Caco-2 (cell line): ENCODE measurements at regions not wholly inside any gene's neighbourhood (a gene's known extent, or its start where the extent isn't known, plus 50 kb on each side); places are given as distances from the start of the nearest gene placed in this dataset.

Source experiments
- BruUV-seq: library from RNA; stranded (reverse); fragments of 400-500 nt; replicated peaks from 2 replicates; lab custom pipeline; 2021; lab: Mats Ljungman, UMichigan
- CTCF ChIA-PET: fragments of 300-600 bp; sonication (Branson Sonifier 250); formaldehyde crosslinking; loops from one replicate; lab custom pipeline; 2022; ENCODE audit warnings: antibody characterized with exemption; lab: Charles Lee
- POLR2A ChIA-PET: fragments of 300-600 bp; sonication (Branson Sonifier 250); formaldehyde crosslinking; loops from one replicate; lab custom pipeline; 2022; ENCODE audit warnings: antibody characterized with exemption; lab: Charles Lee
- DNase-seq, 2 experiments: peaks; one replicate each; pipeline versions ENCODE4 v3.0.0 to v3.0.0-alpha.2; 2020 to 2022
- H3K27me3 ChIP-seq: replicated peaks from 2 replicates; pipeline ENCODE4 v1.6.0; 2011; ENCODE audit warnings: low read length; ENCODE audit not compliant: control insufficient read depth, insufficient read depth
- H3K36me3 ChIP-seq: 2 replicates; pipeline ENCODE4 v1.5.1; 2011; ENCODE audit warnings: low read length; ENCODE audit not compliant: control insufficient read depth, insufficient read depth
- H3K4me1 ChIP-seq: fragments of 250-450 bp; sonication (Bioruptor Pico); 2 replicates; pipeline ENCODE4 v1.5.1; 2020; ENCODE audit warnings: mild to moderate bottlenecking
- H3K4me3 ChIP-seq: 2 replicates; pipeline ENCODE4 v1.5.1; 2011; ENCODE audit warnings: low read depth, mild to moderate bottlenecking, control low read depth, low read length
- H3K9me3 ChIP-seq: fragments of 250-450 bp; sonication (Bioruptor Pico); 2 replicates; pipeline ENCODE4 v1.5.1; 2020; ENCODE audit warnings: mild to moderate bottlenecking, moderate library complexity
- H3K27ac Mint-ChIP-seq: one replicate; pipeline ENCODE4 v1.8.0; 2022; ENCODE audit warnings: mixed read lengths; ENCODE audit not compliant: unreplicated experiment
- H3K27me3 Mint-ChIP-seq: one replicate; pipeline ENCODE4 v1.8.0; 2022; ENCODE audit warnings: mixed read lengths; ENCODE audit not compliant: insufficient read depth, unreplicated experiment
- H3K36me3 Mint-ChIP-seq: one replicate; pipeline ENCODE4 v1.8.0; 2022; ENCODE audit warnings: mild to moderate bottlenecking, mixed read lengths; ENCODE audit not compliant: insufficient read depth, unreplicated experiment
- H3K4me1 Mint-ChIP-seq: one replicate; pipeline ENCODE4 v1.8.0; 2022; ENCODE audit warnings: low read depth, mixed read lengths; ENCODE audit not compliant: unreplicated experiment
- H3K4me3 Mint-ChIP-seq: one replicate; pipeline ENCODE4 v1.8.0; 2022; ENCODE audit warnings: mild to moderate bottlenecking, moderate library complexity, mixed read lengths; ENCODE audit not compliant: unreplicated experiment
- H3K9me3 Mint-ChIP-seq: one replicate; pipeline ENCODE4 v1.8.0; 2022; ENCODE audit warnings: mixed read lengths; ENCODE audit not compliant: unreplicated experiment
- intact Hi-C: fragments of 100-400 bp; cut with micrococcal nuclease; formaldehyde crosslinking; loops from one replicate; pipeline ENCODE4 v1.10.0; 2022; ENCODE audit not compliant: unreplicated experiment
- TF ChIP-seq, protein P1 (sequence below), 2 experiments: fragments of 200-600 bp in 1 of 2; IDR thresholded peaks; 1 replicate in 1 of 2; 2 replicates in 1 of 2; pipeline versions ENCODE4 v1.5.1 to v1.8.0; 2011 to 2022; ENCODE audit warnings: antibody characterized with exemption in 1 of 2, control low read depth in 1 of 2, inconsistent platforms in 1 of 2, low read depth in 1 of 2, low read length in 1 of 2, mild to moderate bottlenecking in 1 of 2, moderate library complexity in 1 of 2; ENCODE audit not compliant: insufficient read depth in 1 of 2, severe bottlenecking in 1 of 2, unreplicated experiment in 1 of 2

DNA sequence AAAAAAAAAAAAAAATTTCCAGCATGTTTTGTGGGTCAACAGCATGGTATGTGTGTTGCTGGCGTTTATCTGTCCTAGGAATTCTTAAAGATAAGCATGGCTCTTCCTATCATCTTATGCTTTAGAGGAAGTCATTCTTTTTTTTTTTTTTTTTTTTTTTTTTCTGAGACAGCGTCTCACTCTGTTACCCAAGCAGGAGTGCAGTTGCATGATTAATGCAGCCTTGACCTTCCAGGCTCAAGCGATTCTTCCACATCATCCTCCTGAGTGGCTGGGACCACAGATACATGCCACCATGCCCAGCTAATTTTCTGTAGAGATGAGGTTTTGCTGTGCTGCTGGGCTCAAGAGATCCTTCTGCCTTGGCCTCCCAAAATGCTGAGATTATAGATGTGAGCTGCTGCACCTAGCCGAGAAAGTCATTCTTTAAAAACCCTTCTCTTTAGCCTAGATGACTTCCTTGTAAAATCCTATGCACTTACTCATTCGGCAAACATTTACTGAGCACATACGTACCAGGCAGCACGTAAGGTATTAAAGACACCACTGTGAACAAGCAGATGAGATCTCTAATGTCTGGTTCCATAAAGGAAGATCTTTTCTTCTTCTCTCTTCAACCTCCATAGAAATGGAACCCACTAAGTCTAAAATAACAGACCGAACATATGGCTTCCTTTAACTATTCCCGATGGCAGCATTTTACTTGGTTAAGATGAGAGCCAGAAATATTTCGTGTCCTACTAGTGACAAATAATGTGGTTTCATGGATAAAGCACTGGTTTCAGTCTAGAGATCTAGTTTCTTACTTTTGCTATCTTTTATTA is 122.4 kb downstream of the RIN2 start:
- Histone ChIP-seq H3K9me3 (no peaks in the 10 kb centered on the region), H3K36me3 (no peaks in the 10 kb centered on the region), H3K27me3 (no peaks in the 10 kb centered on the region), H3K4me1 (peaks cover 72% of the 10 kb centered on the region), H3K4me3 (no peak overlapping the region)
- POLR2A ChIA-PET = no interaction called here
- Mint-ChIP-seq H3K36me3 (no peaks in the 10 kb centered on the region), H3K9me3 (peaks cover 10% of the 10 kb centered on the region), H3K27ac (peak overlapping the region; percentile 96), H3K4me1 (peaks cover 64% of the 10 kb centered on the region), H3K27me3 (no peaks in the 10 kb centered on the region), H3K4me3 (peak overlapping the region; percentile 62)
- CTCF ChIA-PET = no interaction called here
- peak; percentile 62 to 69 for DNase-seq
- TF ChIP-seq, protein P1, sequence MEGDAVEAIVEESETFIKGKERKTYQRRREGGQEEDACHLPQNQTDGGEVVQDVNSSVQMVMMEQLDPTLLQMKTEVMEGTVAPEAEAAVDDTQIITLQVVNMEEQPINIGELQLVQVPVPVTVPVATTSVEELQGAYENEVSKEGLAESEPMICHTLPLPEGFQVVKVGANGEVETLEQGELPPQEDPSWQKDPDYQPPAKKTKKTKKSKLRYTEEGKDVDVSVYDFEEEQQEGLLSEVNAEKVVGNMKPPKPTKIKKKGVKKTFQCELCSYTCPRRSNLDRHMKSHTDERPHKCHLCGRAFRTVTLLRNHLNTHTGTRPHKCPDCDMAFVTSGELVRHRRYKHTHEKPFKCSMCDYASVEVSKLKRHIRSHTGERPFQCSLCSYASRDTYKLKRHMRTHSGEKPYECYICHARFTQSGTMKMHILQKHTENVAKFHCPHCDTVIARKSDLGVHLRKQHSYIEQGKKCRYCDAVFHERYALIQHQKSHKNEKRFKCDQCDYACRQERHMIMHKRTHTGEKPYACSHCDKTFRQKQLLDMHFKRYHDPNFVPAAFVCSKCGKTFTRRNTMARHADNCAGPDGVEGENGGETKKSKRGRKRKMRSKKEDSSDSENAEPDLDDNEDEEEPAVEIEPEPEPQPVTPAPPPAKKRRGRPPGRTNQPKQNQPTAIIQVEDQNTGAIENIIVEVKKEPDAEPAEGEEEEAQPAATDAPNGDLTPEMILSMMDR (IDR thresholded peaks at IDR 0.05; ENCODE audit: insufficient read depth in 1 of 2, low read depth in 1 of 2, low read length in 1 of 2, severe bottlenecking in 1 of 2, unreplicated experiment in 1 of 2) = no peak
- no TSS peak for BruUV-seq
- intact Hi-C loops = loop anchor here (2.0 to 5.0 kb wide), 3 partner anchors 37 to 96 kb away; no protein-coding TSS in a partner anchor

GRCh38 chr20:19881080-19881840 is 123.2 kb downstream of the RIN2 start:
- POLR2A ChIA-PET = no interaction called here
- DNase-seq = no peak
- Mint-ChIP-seq H3K4me3 (peak overlapping the region; percentile 62), H3K27ac (peak overlapping the region; percentile 96), H3K27me3 (no peaks in the 10 kb centered on the region), H3K4me1 (peaks cover 57% of the 10 kb centered on the region), H3K36me3 (no peaks in the 10 kb centered on the region), H3K9me3 (peaks cover 10% of the 10 kb centered on the region)
- Histone ChIP-seq H3K4me3 (no peak overlapping the region), H3K4me1 (peaks cover 79% of the 10 kb centered on the region), H3K36me3 (no peaks in the 10 kb centered on the region), H3K27me3 (no peaks in the 10 kb centered on the region), H3K9me3 (no peaks in the 10 kb centered on the region)
- TSS peak; percentile 99 for BruUV-seq
- intact Hi-C loops = loop anchor here (2.0 to 5.0 kb wide), 3 partner anchors 36 to 96 kb away; no protein-coding TSS in a partner anchor
- TF ChIP-seq, protein P1 (IDR thresholded peaks at IDR 0.05; ENCODE audit: insufficient read depth in 1 of 2, low read depth in 1 of 2, low read length in 1 of 2, severe bottlenecking in 1 of 2, unreplicated experiment in 1 of 2) = no peak
- CTCF ChIA-PET = no interaction called here

DNA sequence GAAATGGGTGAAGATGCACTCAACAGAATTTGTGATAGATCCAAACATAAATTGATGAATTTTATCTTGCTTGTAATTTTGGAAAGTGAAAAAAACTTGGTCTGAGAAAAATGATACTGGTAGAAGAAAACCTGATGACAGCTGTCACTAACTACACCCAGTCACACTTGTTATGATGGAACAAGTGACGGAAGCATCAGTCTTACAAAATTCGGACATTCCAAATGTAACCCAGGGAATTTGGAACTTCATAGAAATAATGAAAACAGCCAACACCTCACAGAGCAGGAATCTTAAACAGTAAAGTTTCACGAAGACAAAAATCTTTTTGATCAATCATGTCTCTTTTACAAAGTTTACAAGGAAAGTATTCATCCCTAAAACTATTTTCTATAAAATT is 123.9 kb downstream of the RIN2 start:
- no peaks in the 10 kb centered on the region for H3K36me3 ChIP-seq
- intact Hi-C loops = loop anchor here (2.0 to 5.0 kb wide), 3 partner anchors 35 to 97 kb away; no protein-coding TSS in a partner anchor
- no peaks in the 10 kb centered on the region for H3K27me3 ChIP-seq
- no peaks in the 10 kb centered on the region for H3K9me3 ChIP-seq
- H3K4me3 ChIP-seq = no peak overlapping the region
- DNase-seq = no peak
- ChIA-PET CTCF (no interaction called here), POLR2A (no interaction called here)
- Mint-ChIP-seq H3K4me3 (no peak overlapping the region), H3K4me1 (peaks cover 56% of the 10 kb centered on the region), H3K36me3 (no peaks in the 10 kb centered on the region), H3K27ac (peak overlapping the region; percentile 96), H3K27me3 (no peaks in the 10 kb centered on the region), H3K9me3 (peaks cover 8% of the 10 kb centered on the region)
- BruUV-seq = no TSS peak
- TF ChIP-seq, protein P1 (IDR thresholded peaks at IDR 0.05; ENCODE audit: insufficient read depth in 1 of 2, low read depth in 1 of 2, low read length in 1 of 2, severe bottlenecking in 1 of 2, unreplicated experiment in 1 of 2) = no peak
- peaks cover 79% of the 10 kb centered on the region for H3K4me1 ChIP-seq
